H1 (cell line): ENCODE measurements at regions not wholly inside any gene's neighbourhood (a gene's known extent, or its start where the extent isn't known, plus 50 kb on each side); places are given as distances from the start of the nearest gene placed in this dataset.

Source experiments
- CTCF ChIA-PET: fragments of 300-600 bp; sonication (Branson Sonifier 250); formaldehyde crosslinking; loops from one replicate; lab custom pipeline; 2021; ENCODE audit not compliant: partially characterized antibody; lab: Charles Lee
- POLR2A ChIA-PET: fragments of 300-600 bp; sonication (Branson Sonifier 250); formaldehyde crosslinking; loops from one replicate; lab custom pipeline; 2021; ENCODE audit warnings: inconsistent platforms; ENCODE audit not compliant: partially characterized antibody; lab: Charles Lee
- DNase-seq, 2 experiments: peaks; one replicate each; pipeline versions ENCODE4 v3.0.0 to v3.0.0-alpha.2; 2010 to 2022; ENCODE audit warnings: low spot score in 2 of 2, low read depth in 1 of 2, mixed read lengths in 1 of 2
- FAIRE-seq: peaks from 2 replicates; lab custom pipeline; 2011; peaks lifted over from hg19 to GRCh38; lab: Jason Lieb, UNC
- H2AFZ ChIP-seq: 2 replicates; pipeline ENCODE4 v1.8.1; 2012; ENCODE audit warnings: low read length, inconsistent platforms
- H2AK5ac ChIP-seq: 2 replicates; pipeline ENCODE4 v1.6.1; 2013; ENCODE audit warnings: low read depth, low read length
- H2BK120ac ChIP-seq: replicated peaks from 2 replicates; pipeline ENCODE3; 2013; ENCODE audit warnings: low read depth, low read length, inconsistent platforms
- H2BK12ac ChIP-seq: 2 replicates; pipeline ENCODE4 v1.6.1; 2013; ENCODE audit warnings: low read depth, low read length
- H2BK15ac ChIP-seq: 2 replicates; pipeline ENCODE4 v1.6.1; 2013; ENCODE audit warnings: low read length
- H2BK20ac ChIP-seq: 2 replicates; pipeline ENCODE4 v1.6.1; 2013; ENCODE audit warnings: low read length
- H2BK5ac ChIP-seq: 2 replicates; pipeline ENCODE4 v1.6.1; 2013; ENCODE audit warnings: low read depth, low read length
- H3K14ac ChIP-seq: 2 replicates; pipeline ENCODE4 v1.6.1; 2013; ENCODE audit warnings: inconsistent platforms; ENCODE audit not compliant: insufficient read length
- H3K18ac ChIP-seq: 2 replicates; pipeline ENCODE4 v1.6.1; 2013; ENCODE audit warnings: low read length; ENCODE audit errors: extremely low read depth
- H3K23ac ChIP-seq: 2 replicates; pipeline ENCODE4 v1.6.1; 2013; ENCODE audit warnings: inconsistent platforms; ENCODE audit not compliant: insufficient read length
- H3K23me2 ChIP-seq: 2 replicates; pipeline ENCODE4 v1.6.1; 2013; ENCODE audit warnings: low read depth, low read length
- H3K27ac ChIP-seq: 2 replicates; pipeline ENCODE4 v1.6.1; 2011; ENCODE audit warnings: low read depth, low read length, inconsistent platforms
- H3K27me3 ChIP-seq, 4 experiments: replicated peaks in 1 of 4; 1 replicate in 1 of 4; 2 replicates in 3 of 4; pipeline versions ENCODE4 v1.6.1 to v1.8.1; 2011 to 2013; ENCODE audit warnings: low read length in 3 of 4, mild to moderate bottlenecking in 3 of 4, inconsistent platforms in 2 of 4, mixed read lengths in 2 of 4, moderate library complexity in 1 of 4; ENCODE audit not compliant: control insufficient read depth in 3 of 4, insufficient read depth in 3 of 4; ENCODE audit errors: extremely low read depth in 1 of 4
- H3K36me3 ChIP-seq, 4 experiments: 2 replicates each; pipeline versions ENCODE4 v1.6.1 to v1.8.1; 2011 to 2013; ENCODE audit warnings: mild to moderate bottlenecking in 4 of 4, low read length in 3 of 4, moderate library complexity in 2 of 4, control low read depth in 1 of 4, inconsistent platforms in 1 of 4; ENCODE audit not compliant: insufficient read depth in 4 of 4, control insufficient read depth in 2 of 4
- H3K4ac ChIP-seq: replicated peaks from 2 replicates; pipeline ENCODE3; 2013; ENCODE audit warnings: low read length, low read depth, mixed read lengths, inconsistent platforms; ENCODE audit not compliant: insufficient read length
- H3K4me1 ChIP-seq, 4 experiments: replicated peaks in 1 of 4; 1 replicate in 1 of 4; 2 replicates in 3 of 4; pipeline versions ENCODE4 v1.6.1 to v1.8.1; 2011 to 2013; ENCODE audit warnings: low read length in 3 of 4, inconsistent platforms in 2 of 4, mixed read lengths in 1 of 4; ENCODE audit not compliant: insufficient read depth in 4 of 4, control insufficient read depth in 3 of 4
- H3K4me2 ChIP-seq, 2 experiments: 2 replicates each; pipeline versions ENCODE4 v1.6.1 to v1.8.1; 2011 to 2013; ENCODE audit warnings: low read depth in 2 of 2, low read length in 2 of 2, control low read depth in 1 of 2, inconsistent platforms in 1 of 2, mild to moderate bottlenecking in 1 of 2; ENCODE audit not compliant: insufficient read depth in 1 of 2
- H3K4me3 ChIP-seq, 4 experiments: fragments of 200-600, 300-600 bp in 1 of 4; sonication (generic), shearing (Covaris generic), sonication (Bioruptor Twin) in 1 of 4; 2 replicates each; pipeline versions ENCODE4 v1.5.1 to v1.8.1; 2011 to 2016; ENCODE audit warnings: low read length in 4 of 4, low read depth in 3 of 4, control low read depth in 2 of 4, inconsistent platforms in 2 of 4, mild to moderate bottlenecking in 2 of 4, mixed read lengths in 1 of 4, moderate library complexity in 1 of 4; ENCODE audit not compliant: insufficient read depth in 2 of 4; ENCODE audit errors: extremely low read depth in 1 of 4
- H3K56ac ChIP-seq: replicated peaks from 2 replicates; pipeline ENCODE3; 2013; ENCODE audit warnings: low read depth, mild to moderate bottlenecking, mixed read lengths, low read length, inconsistent platforms; ENCODE audit not compliant: insufficient read length
- H3K79me1 ChIP-seq: 2 replicates; pipeline ENCODE4 v1.6.1; 2013; ENCODE audit warnings: low read depth, low read length, control low read depth
- H3K79me2 ChIP-seq, 2 experiments: 2 replicates each; pipeline versions ENCODE4 v1.6.1 to v1.8.1; 2012 to 2013; ENCODE audit warnings: low read length in 2 of 2, mild to moderate bottlenecking in 2 of 2, inconsistent platforms in 1 of 2; ENCODE audit not compliant: insufficient read depth in 2 of 2, control insufficient read depth in 1 of 2
- H3K9ac ChIP-seq, 4 experiments: replicated peaks in 1 of 4; 1 replicate in 1 of 4; 2 replicates in 3 of 4; pipeline versions ENCODE4 v1.6.1 to v1.8.1; 2011 to 2013; ENCODE audit warnings: low read depth in 3 of 4, low read length in 3 of 4, control low read depth in 2 of 4, mild to moderate bottlenecking in 2 of 4, moderate library complexity in 2 of 4, inconsistent platforms in 1 of 4; ENCODE audit errors: extremely low read depth in 1 of 4
- H3K9me3 ChIP-seq, 2 experiments: 2 replicates each; pipeline versions ENCODE4 v1.6.1 to v1.8.1; 2012 to 2013; ENCODE audit warnings: mild to moderate bottlenecking in 2 of 2, moderate library complexity in 2 of 2, control low read depth in 1 of 2, inconsistent platforms in 1 of 2, low read depth in 1 of 2, low read length in 1 of 2, mixed read lengths in 1 of 2; ENCODE audit not compliant: insufficient read depth in 2 of 2
- H4K20me1 ChIP-seq, 2 experiments: replicated peaks in 1 of 2; 2 replicates each; pipeline versions ENCODE3 to v1.8.1; 2011 to 2013; ENCODE audit warnings: inconsistent platforms in 2 of 2, low read length in 2 of 2, mild to moderate bottlenecking in 1 of 2; ENCODE audit not compliant: insufficient read depth in 2 of 2, control insufficient read depth in 1 of 2
- H4K5ac ChIP-seq: 2 replicates; pipeline ENCODE4 v1.6.1; 2013; ENCODE audit warnings: low read length, low read depth, mixed read lengths, inconsistent platforms; ENCODE audit not compliant: insufficient read length
- H4K8ac ChIP-seq: 2 replicates; pipeline ENCODE4 v1.8.0; 2013; ENCODE audit warnings: mild to moderate bottlenecking, moderate library complexity, low read length, inconsistent platforms; ENCODE audit not compliant: insufficient read depth; ENCODE audit errors: extremely low read depth
- H4K91ac ChIP-seq: replicated peaks from 2 replicates; pipeline ENCODE3; 2013; ENCODE audit warnings: low read length, mixed read lengths, inconsistent platforms; ENCODE audit not compliant: insufficient read length
- CHD2 ChIP-seq: IDR thresholded peaks from 2 replicates; pipeline ENCODE4 v1.6.1; 2012; ENCODE audit warnings: low read length, improper control_type of control experiment
- KDM4A ChIP-seq: IDR thresholded peaks from one replicate; pipeline ENCODE4 v1.7.1; 2012; ENCODE audit warnings: low read depth, mild to moderate bottlenecking, moderate library complexity, low read length, inconsistent platforms; ENCODE audit not compliant: severe bottlenecking
- PHF8 ChIP-seq: fragments of 200-600 bp; sonication (generic); conservative IDR thresholded peaks from 2 replicates; pipeline ENCODE4 v1.7.1; 2012; ENCODE audit warnings: low read depth, mild to moderate bottlenecking, inconsistent platforms, low read length, moderate library complexity
- POLR2AphosphoS5 ChIP-seq: IDR thresholded peaks from 2 replicates; pipeline ENCODE4 v1.6.1; 2011; ENCODE audit warnings: low read depth, low read length
- POU5F1 ChIP-seq: IDR thresholded peaks from 2 replicates; pipeline ENCODE4 v1.6.1; 2011; ENCODE audit warnings: low read depth, mild to moderate bottlenecking, low read length, moderate library complexity
- RBBP5 ChIP-seq: IDR thresholded peaks from 2 replicates; pipeline ENCODE4 v1.7.1; 2012; ENCODE audit warnings: low read depth, mild to moderate bottlenecking, inconsistent platforms, low read length, moderate library complexity, borderline replicate concordance
- RNF2 ChIP-seq: fragments of 200-900, 300-1000 bp; sonication (generic); IDR thresholded peaks from 2 replicates; pipeline ENCODE4 v1.7.1; 2016; ENCODE audit warnings: borderline replicate concordance, low read depth, mild to moderate bottlenecking, antibody characterized with exemption, low read length; ENCODE audit not compliant: poor library complexity, severe bottlenecking; ENCODE audit errors: missing control alignments
- SIN3A ChIP-seq, 2 experiments: IDR thresholded peaks in 1 of 2; conservative IDR thresholded peaks in 1 of 2; 2 replicates each; pipeline ENCODE4 v1.6.1; 2011 to 2012; ENCODE audit warnings: low read length in 2 of 2, improper control_type of control experiment in 1 of 2, low read depth in 1 of 2, mild to moderate bottlenecking in 1 of 2
- SP4 ChIP-seq: IDR thresholded peaks from 2 replicates; pipeline ENCODE4 v1.6.1; 2012; ENCODE audit warnings: low read length, inconsistent platforms
- SUZ12 ChIP-seq: fragments of 200-600 bp; sonication (generic); IDR thresholded peaks from 2 replicates; pipeline ENCODE4 v1.6.1; 2012; ENCODE audit warnings: mild to moderate bottlenecking, inconsistent platforms, low read length, moderate library complexity, mixed read lengths
- TBP ChIP-seq: IDR thresholded peaks from 2 replicates; pipeline ENCODE4 v1.6.1; 2011; ENCODE audit warnings: low read depth, low read length, improper control_type of control experiment
- WGBS, 2 experiments: shearing (Covaris generic) in 1 of 2; methylation state at CpG; one replicate each; pipeline versions ENCODE4 v1.1.6 to v1.1.7; 2013 to 2015; ENCODE audit warnings: low lambda C conversion rate in 2 of 2, mixed read lengths in 2 of 2, inconsistent platforms in 1 of 2, low coverage in 1 of 2, missing lambda C conversion rate in 1 of 2; ENCODE audit not compliant: insufficient replicate concordance in 2 of 2, insufficient coverage in 1 of 2, insufficient read length in 1 of 2; ENCODE audit errors: extremely low coverage in 1 of 2, missing lambda C conversion rate in 1 of 2; 5-methylcytosine and 5-hydroxymethylcytosine counted together
- TF ChIP-seq, protein P1 (sequence below): IDR thresholded peaks from 2 replicates; pipeline ENCODE4 v1.6.1; 2012; ENCODE audit warnings: inconsistent platforms

DNA sequence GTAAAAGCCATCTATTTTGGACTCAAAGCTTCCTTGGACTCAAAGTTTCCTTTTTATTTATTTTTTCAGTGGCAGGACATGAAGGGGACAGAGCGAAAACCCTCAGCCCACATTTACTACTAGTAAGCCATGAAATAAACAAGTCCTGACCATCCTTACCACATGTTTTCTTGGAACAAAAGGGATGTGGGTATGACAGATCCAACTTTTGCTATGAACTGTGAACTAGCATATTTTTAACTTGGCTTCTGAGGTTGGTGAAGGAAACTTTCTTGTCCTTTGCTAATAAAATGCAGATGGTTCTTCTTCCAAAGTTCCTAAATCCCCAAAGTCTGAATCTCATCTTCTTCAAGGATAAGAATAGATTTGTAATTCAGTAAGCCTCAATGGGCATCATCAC, 122.7 kb upstream of the TNC start:
- H2BK120ac ChIP-seq, result no peak overlapping the region
- no peak overlapping the region for H2AFZ ChIP-seq
- H3K9ac ChIP-seq, result no peak overlapping the region
- no peak overlapping the region for H3K14ac ChIP-seq
- H3K79me1 ChIP-seq, result no peaks in the 10 kb centered on the region
- no peaks in the 10 kb centered on the region for H3K36me3 ChIP-seq
- FAIRE-seq (no peak), DNase-seq (no peak)
- no peak overlapping the region for H2BK12ac ChIP-seq
- CTCF ChIA-PET, result no interaction called here
- H3K9me3 ChIP-seq, result no peaks in the 10 kb centered on the region
- H3K23me2 ChIP-seq, result no peaks in the 10 kb centered on the region
- no peak overlapping the region for H3K4me2 ChIP-seq
- no peak overlapping the region for H3K23ac ChIP-seq
- no peaks in the 10 kb centered on the region for H4K20me1 ChIP-seq
- no peak overlapping the region for H4K91ac ChIP-seq
- no peak overlapping the region for H3K4me3 ChIP-seq
- peaks cover 0 to 2% (median 0%) of the 10 kb centered on the region in 4 experiments; a peak in 1 of 7 replicates for H3K27me3 ChIP-seq
- H4K5ac ChIP-seq, result no peak overlapping the region
- no peak overlapping the region for H2AK5ac ChIP-seq
- POLR2A ChIA-PET, result no interaction called here
- no peak overlapping the region for H3K56ac ChIP-seq
- no peak overlapping the region for H3K18ac ChIP-seq
- no peak overlapping the region for H2BK15ac ChIP-seq
- H3K4ac ChIP-seq, result no peak overlapping the region
- WGBS, 2 experiments, result 100% methylated on average over 1 of the region's 1 CpG; no CpG with 5 or more reads in 1 of the 2 experiments
- H4K8ac ChIP-seq, result no peak overlapping the region
- H2BK5ac ChIP-seq, result no peak overlapping the region
- no peak overlapping the region for H3K27ac ChIP-seq
- no peaks in the 10 kb centered on the region for H3K4me1 ChIP-seq
- no peak overlapping the region for H2BK20ac ChIP-seq
- no peaks in the 10 kb centered on the region for H3K79me2 ChIP-seq
- TF ChIP-seq RNF2 (no peak), RBBP5 (no peak), TBP (no peak), KDM4A (no peak), PHF8 (no peak), POLR2AphosphoS5 (no peak), SUZ12 (no peak), CHD2 (no peak), SIN3A (conservative IDR thresholded peaks at IDR 0.05 in 1 of 2, IDR thresholded peaks at IDR 0.05 in 1 of 2; ENCODE audit: low read depth in 1 of 2, low read length in 2 of 2) (no peak), POU5F1 (no peak), SP4 (no peak)
- TF ChIP-seq, protein P1, sequence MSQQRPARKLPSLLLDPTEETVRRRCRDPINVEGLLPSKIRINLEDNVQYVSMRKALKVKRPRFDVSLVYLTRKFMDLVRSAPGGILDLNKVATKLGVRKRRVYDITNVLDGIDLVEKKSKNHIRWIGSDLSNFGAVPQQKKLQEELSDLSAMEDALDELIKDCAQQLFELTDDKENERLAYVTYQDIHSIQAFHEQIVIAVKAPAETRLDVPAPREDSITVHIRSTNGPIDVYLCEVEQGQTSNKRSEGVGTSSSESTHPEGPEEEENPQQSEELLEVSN, result no peak
